Loucy (cell line): ENCODE measurements at regions not wholly inside any gene's neighbourhood (a gene's known extent, or its start where the extent isn't known, plus 50 kb on each side); places are given as distances from the start of the nearest gene placed in this dataset.

ENCODE experiments used
- H2AFZ ChIP-seq: fragments of 200-600 bp; sonication (generic); 2 replicates; pipeline ENCODE4 v1.6.0; 2016; ENCODE audit warnings: antibody characterized with exemption, mild to moderate bottlenecking, low read length, moderate library complexity
- H3F3A ChIP-seq: fragments of 200-600 bp; 2 replicates; pipeline ENCODE4 v1.6.0; 2016; ENCODE audit warnings: antibody characterized with exemption, low read depth, mild to moderate bottlenecking
- H3K27me3 ChIP-seq: fragments of 200-600 bp; sonication (generic); 2 replicates; pipeline ENCODE4 v1.6.1; 2014; ENCODE audit warnings: low read length, mild to moderate bottlenecking; ENCODE audit not compliant: insufficient read depth, poor library complexity, severe bottlenecking
- H3K36me3 ChIP-seq: fragments of 200-600 bp; sonication (generic); 2 replicates; pipeline ENCODE4 v1.6.1; 2016; ENCODE audit warnings: low read length; ENCODE audit not compliant: insufficient read depth
- H3K4me1 ChIP-seq: fragments of 200-600 bp; sonication (generic); 2 replicates; pipeline ENCODE4 v1.5.1; 2014; ENCODE audit warnings: low read length, mild to moderate bottlenecking; ENCODE audit not compliant: insufficient read depth, poor library complexity, severe bottlenecking
- H3K4me2 ChIP-seq: fragments of 200-600 bp; sonication (generic); 2 replicates; pipeline ENCODE4 v1.6.0; 2014; ENCODE audit warnings: antibody characterized with exemption, low read length, low read depth, mild to moderate bottlenecking; ENCODE audit not compliant: poor library complexity, severe bottlenecking
- H3K4me3 ChIP-seq: fragments of 200-600 bp; sonication (generic); 2 replicates; pipeline ENCODE4 v1.5.1; 2014; ENCODE audit warnings: low read length, mild to moderate bottlenecking, mixed read lengths; ENCODE audit not compliant: poor library complexity, severe bottlenecking
- H3K79me2 ChIP-seq: fragments of 200-600 bp; sonication (generic); 2 replicates; pipeline ENCODE4 v1.6.1; 2014; ENCODE audit warnings: low read length; ENCODE audit not compliant: insufficient read depth
- H3K9ac ChIP-seq: fragments of 200-600 bp; sonication (generic); 2 replicates; pipeline ENCODE4 v1.6.0; 2014; ENCODE audit warnings: mild to moderate bottlenecking, low read depth, low read length, moderate library complexity; ENCODE audit not compliant: poor library complexity, severe bottlenecking
- H3K9me2 ChIP-seq: fragments of 200-600 bp; sonication (generic); replicated peaks from 2 replicates; pipeline ENCODE4 v1.6.1; 2016; ENCODE audit warnings: low read depth, low read length, mixed read lengths
- H3K9me3 ChIP-seq: fragments of 200-600 bp; sonication (generic); 2 replicates; pipeline ENCODE4 v1.6.1; 2014; ENCODE audit warnings: mild to moderate bottlenecking, antibody characterized with exemption, low read length, low read depth; ENCODE audit not compliant: insufficient read depth
- H4K20me1 ChIP-seq: fragments of 200-600 bp; sonication (generic); 2 replicates; pipeline ENCODE4 v1.6.0; 2014; ENCODE audit warnings: antibody characterized with exemption, low read length, mild to moderate bottlenecking; ENCODE audit not compliant: insufficient read depth, poor library complexity, severe bottlenecking
- CTCF ChIP-seq: fragments of 200-600 bp; sonication (generic); conservative IDR thresholded peaks from 2 replicates; pipeline ENCODE4 v1.5.1; 2014; ENCODE audit warnings: mild to moderate bottlenecking, antibody characterized with exemption, low read length
- EZH2phosphoT487 ChIP-seq: fragments of 200-600 bp; IDR thresholded peaks from 2 replicates; pipeline ENCODE4 v1.6.1; 2018; ENCODE audit warnings: antibody characterized with exemption, mild to moderate bottlenecking, moderate library complexity, borderline replicate concordance

- H3K4me2 ChIP-seq: no peak overlapping the region
- no peak for TF ChIP-seq EZH2phosphoT487
- no peak for TF ChIP-seq CTCF
- H3K9me2 ChIP-seq: no peaks in the 10 kb centered on the region
- no peaks in the 10 kb centered on the region for H3K4me1 ChIP-seq
- H3K79me2 ChIP-seq: no peaks in the 10 kb centered on the region
- no peak overlapping the region for H2AFZ ChIP-seq
- no peak overlapping the region for H3K4me3 ChIP-seq
- no peaks in the 10 kb centered on the region for H3F3A ChIP-seq
- no peak overlapping the region for H3K9ac ChIP-seq
- no peaks in the 10 kb centered on the region for H3K27me3 ChIP-seq
- H3K36me3 ChIP-seq: no peaks in the 10 kb centered on the region
- no peaks in the 10 kb centered on the region for H4K20me1 ChIP-seq
- H3K9me3 ChIP-seq: no peaks in the 10 kb centered on the region
These were observed 52.8 kb upstream of the CADM1 start for GRCh38 chr11:115556984-115557383.

GRCh38 chr11:115555336-115556090 lies 51.3 kb upstream of the CADM1 start:
- Histone ChIP-seq H3K4me1 (no peaks in the 10 kb centered on the region), H3K9me2 (no peaks in the 10 kb centered on the region), H3K9me3 (no peaks in the 10 kb centered on the region), H3K9ac (no peak overlapping the region), H3K36me3 (no peaks in the 10 kb centered on the region), H3K4me2 (no peak overlapping the region), H3K27me3 (no peaks in the 10 kb centered on the region), H4K20me1 (no peaks in the 10 kb centered on the region), H3K79me2 (no peaks in the 10 kb centered on the region), H3K4me3 (no peak overlapping the region), H3F3A (no peaks in the 10 kb centered on the region), H2AFZ (no peak overlapping the region)
- TF ChIP-seq EZH2phosphoT487 (no peak), CTCF (no peak)
